Activated CD8-positive, alpha-beta memory T cell treated with anti-CD3 and anti-CD28 coated beads for 1 hour (primary cell): ENCODE measurements at regions not wholly inside any gene's neighbourhood (a gene's known extent, or its start where the extent isn't known, plus 50 kb on each side); places are given as distances from the start of the nearest gene placed in this dataset.

Experiments used
- DNase-seq, 2 donors: peaks; one replicate each; pipeline ENCODE4 v3.0.0-alpha.2; 2020; ENCODE audit warnings: low read depth in 1 of 2; ENCODE audit errors: extremely low read depth in 1 of 2

- no peak for DNase-seq
These were observed 95.9 kb upstream of the PPP2R5A start for GRCh38 chr1:212189352-212189738.

- no peak for DNase-seq
These were observed 95.0 kb upstream of the PPP2R5A start for GRCh38 chr1:212190169-212190568.

GRCh38 chr1:212192261-212192998 lies 92.8 kb upstream of the PPP2R5A start:
- no peak for DNase-seq

- no peak for DNase-seq
These were observed 88.9 kb upstream of the PPP2R5A start for GRCh38 chr1:212196355-212196754.

- no peak for DNase-seq
These were observed 83.7 kb upstream of the PPP2R5A start for GRCh38 chr1:212201461-212201860.

GRCh38 chr1:212203630-212204029 lies 81.6 kb upstream of the PPP2R5A start:
- no peak for DNase-seq

GRCh38 chr1:212205006-212205405 lies 80.2 kb upstream of the PPP2R5A start:
- no peak for DNase-seq

- DNase-seq: no peak
These were observed 79.4 kb upstream of the PPP2R5A start for GRCh38 chr1:212205843-212206242.

GRCh38 chr1:212207118-212207517 lies 78.1 kb upstream of the PPP2R5A start:
- DNase-seq: no peak

- no peak for DNase-seq
These were observed 77.2 kb upstream of the PPP2R5A start for GRCh38 chr1:212207822-212208520.

GRCh38 chr1:212208978-212209644 lies 76.1 kb upstream of the PPP2R5A start:
- no peak for DNase-seq

GRCh38 chr1:212211371-212211770 lies 73.8 kb upstream of the PPP2R5A start:
- no peak for DNase-seq

GRCh38 chr1:212212343-212212742 lies 72.9 kb upstream of the PPP2R5A start:
- DNase-seq: no peak

- no peak for DNase-seq
These were observed 72.3 kb upstream of the PPP2R5A start for GRCh38 chr1:212212906-212213305.

GRCh38 chr1:212213784-212214183 lies 71.4 kb upstream of the PPP2R5A start:
- DNase-seq: no peak

- DNase-seq: no peak
These were observed 70.9 kb upstream of the PPP2R5A start for GRCh38 chr1:212214325-212214724.

- DNase-seq: no peak
These were observed 69.3 kb upstream of the PPP2R5A start for GRCh38 chr1:212215910-212216309.

GRCh38 chr1:212217633-212218032 lies 67.6 kb upstream of the PPP2R5A start:
- DNase-seq: no peak

- no peak for DNase-seq
These were observed 67.1 kb upstream of the PPP2R5A start for GRCh38 chr1:212218065-212218464.

- no peak for DNase-seq
These were observed 66.3 kb upstream of the PPP2R5A start for GRCh38 chr1:212218911-212219310.

- no peak for DNase-seq
These were observed 65.3 kb upstream of the PPP2R5A start for GRCh38 chr1:212219679-212220463.
